ENCODE measurements at regions not wholly inside any gene's neighbourhood (a gene's known extent, or its start where the extent isn't known, plus 50 kb on each side); places are given as distances from the start of the nearest gene placed in this dataset.

DNA sequence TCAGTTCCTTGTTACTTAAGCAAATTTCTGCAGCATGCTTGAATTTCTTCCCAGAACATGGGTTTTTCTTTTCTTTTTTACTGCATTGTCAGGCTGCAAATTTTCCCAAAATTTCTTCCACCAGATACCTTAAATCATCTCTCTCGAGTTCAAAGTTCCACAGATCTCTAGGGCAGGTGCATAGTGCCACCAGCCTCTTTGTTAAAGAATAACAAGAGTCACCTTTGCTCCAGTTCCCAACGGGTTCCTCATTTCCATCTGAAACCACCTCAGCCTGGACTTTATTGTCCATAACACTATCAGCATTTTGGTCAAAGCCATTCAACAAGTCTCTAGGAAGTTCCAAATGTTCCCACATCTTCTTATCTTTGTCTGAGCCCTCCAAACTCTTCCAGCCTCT, 389.2 kb downstream of the NXPH1 start:
- POLR2A ChIA-PET: no interaction called here
- Mint-ChIP-seq H3K9me3 (peaks cover 7% of the 10 kb centered on the region; the same call in 1 of the 2 replicates), H3K27me3 (ENCODE audit: low read depth) (no peaks in the 10 kb centered on the region), H3K4me3 (no peak overlapping the region), H3K4me1 (peaks cover 6% of the 10 kb centered on the region), H3K36me3 (no peaks in the 10 kb centered on the region), H3K27ac (no peak overlapping the region)
- DNase-seq (ENCODE audit: low spot score) (no peak), ATAC-seq (no peak)
- no peak for TF ChIP-seq ZNF232 (CRISPR knock-in tag; IDR thresholded peaks at IDR 0.05)
- TF ChIP-seq PRRX2 (CRISPR knock-in tag; IDR thresholded peaks at IDR 0.05): no peak
- no peak for TF ChIP-seq AFF4 (CRISPR knock-in tag; IDR thresholded peaks at IDR 0.05; ENCODE audit: borderline replicate concordance)
- no peak for TF ChIP-seq TP53 (CRISPR knock-in tag; IDR thresholded peaks at IDR 0.05)
- CTCF ChIA-PET: no interaction called here

- Mint-ChIP-seq H3K27ac (no peak overlapping the region), H3K4me1 (peaks cover 6% of the 10 kb centered on the region), H3K4me3 (no peak overlapping the region), H3K36me3 (no peaks in the 10 kb centered on the region), H3K27me3 (ENCODE audit: low read depth) (no peaks in the 10 kb centered on the region), H3K9me3 (peaks cover 7% of the 10 kb centered on the region; the same call in 1 of the 2 replicates)
- ChIA-PET POLR2A (no interaction called here), CTCF (no interaction called here)
- no peak for ATAC-seq
- TF ChIP-seq HMGA2 (CRISPR knock-in tag; IDR thresholded peaks at IDR 0.05): no peak
- TF ChIP-seq IRF2 (CRISPR knock-in tag; IDR thresholded peaks at IDR 0.05; ENCODE audit: borderline replicate concordance, low read depth): no peak
- no peak for TF ChIP-seq ZNF671 (CRISPR knock-in tag; IDR thresholded peaks at IDR 0.05)
- no peak for TF ChIP-seq SOX15 (CRISPR knock-in tag; IDR thresholded peaks at IDR 0.05)
- no peak for TF ChIP-seq JAZF1 (CRISPR knock-in tag; IDR thresholded peaks at IDR 0.05)
- TF ChIP-seq RORB (CRISPR knock-in tag; IDR thresholded peaks at IDR 0.05): no peak
- no peak for DNase-seq (ENCODE audit: low spot score)
Measured at GRCh38 chr7:8823486-8823885, 390.1 kb downstream of the NXPH1 start.

- ChIA-PET CTCF (no interaction called here), POLR2A (no interaction called here)
- TF ChIP-seq, protein P1, sequence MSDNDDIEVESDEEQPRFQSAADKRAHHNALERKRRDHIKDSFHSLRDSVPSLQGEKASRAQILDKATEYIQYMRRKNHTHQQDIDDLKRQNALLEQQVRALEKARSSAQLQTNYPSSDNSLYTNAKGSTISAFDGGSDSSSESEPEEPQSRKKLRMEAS (CRISPR knock-in tag; IDR thresholded peaks at IDR 0.05): no peak
- TF ChIP-seq FOXP1 (CRISPR knock-in tag; IDR thresholded peaks at IDR 0.05; ENCODE audit: borderline replicate concordance) (no peak), ZNF416 (CRISPR knock-in tag; IDR thresholded peaks at IDR 0.05) (no peak), IRF2 (CRISPR knock-in tag; IDR thresholded peaks at IDR 0.05; ENCODE audit: borderline replicate concordance, low read depth) (no peak), NFATC4 (CRISPR knock-in tag; IDR thresholded peaks at IDR 0.05) (no peak), ZNF532 (CRISPR knock-in tag; IDR thresholded peaks at IDR 0.05; ENCODE audit: borderline replicate concordance) (no peak), ZNF671 (CRISPR knock-in tag; IDR thresholded peaks at IDR 0.05) (no peak), EMX1 (CRISPR knock-in tag; IDR thresholded peaks at IDR 0.05) (no peak), ZNF423 (CRISPR knock-in tag; IDR thresholded peaks at IDR 0.05) (no peak), NR2C2 (CRISPR knock-in tag; IDR thresholded peaks at IDR 0.05) (no peak), PRRX2 (CRISPR knock-in tag; IDR thresholded peaks at IDR 0.05) (no peak)
- TF ChIP-seq, protein P2, sequence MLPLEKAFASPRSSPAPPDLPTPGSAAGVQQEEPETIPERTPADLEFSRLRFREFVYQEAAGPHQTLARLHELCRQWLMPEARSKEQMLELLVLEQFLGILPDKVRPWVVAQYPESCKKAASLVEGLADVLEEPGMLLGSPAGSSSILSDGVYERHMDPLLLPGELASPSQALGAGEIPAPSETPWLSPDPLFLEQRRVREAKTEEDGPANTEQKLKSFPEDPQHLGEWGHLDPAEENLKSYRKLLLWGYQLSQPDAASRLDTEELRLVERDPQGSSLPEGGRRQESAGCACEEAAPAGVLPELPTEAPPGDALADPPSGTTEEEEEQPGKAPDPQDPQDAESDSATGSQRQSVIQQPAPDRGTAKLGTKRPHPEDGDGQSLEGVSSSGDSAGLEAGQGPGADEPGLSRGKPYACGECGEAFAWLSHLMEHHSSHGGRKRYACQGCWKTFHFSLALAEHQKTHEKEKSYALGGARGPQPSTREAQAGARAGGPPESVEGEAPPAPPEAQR (CRISPR knock-in tag; IDR thresholded peaks at IDR 0.05): no peak
- Mint-ChIP-seq H3K27me3 (ENCODE audit: low read depth) (no peaks in the 10 kb centered on the region), H3K36me3 (no peaks in the 10 kb centered on the region), H3K4me3 (no peak overlapping the region), H3K9me3 (peaks cover 7% of the 10 kb centered on the region; the same call in 1 of the 2 replicates), H3K27ac (no peak overlapping the region), H3K4me1 (peaks cover 6% of the 10 kb centered on the region)
- ATAC-seq (no peak), DNase-seq (ENCODE audit: low spot score) (no peak)
Measured at GRCh38 chr7:8827329-8827728, 393.9 kb downstream of the NXPH1 start.

Measured in WTC11 (cell line).